ENCODE measurements at regions not wholly inside any gene's neighbourhood (a gene's known extent, or its start where the extent isn't known, plus 50 kb on each side); places are given as distances from the start of the nearest gene placed in this dataset.
A peak's percentile ranks its signal among the peaks of the same experiment; 100 is the strongest.

DNA sequence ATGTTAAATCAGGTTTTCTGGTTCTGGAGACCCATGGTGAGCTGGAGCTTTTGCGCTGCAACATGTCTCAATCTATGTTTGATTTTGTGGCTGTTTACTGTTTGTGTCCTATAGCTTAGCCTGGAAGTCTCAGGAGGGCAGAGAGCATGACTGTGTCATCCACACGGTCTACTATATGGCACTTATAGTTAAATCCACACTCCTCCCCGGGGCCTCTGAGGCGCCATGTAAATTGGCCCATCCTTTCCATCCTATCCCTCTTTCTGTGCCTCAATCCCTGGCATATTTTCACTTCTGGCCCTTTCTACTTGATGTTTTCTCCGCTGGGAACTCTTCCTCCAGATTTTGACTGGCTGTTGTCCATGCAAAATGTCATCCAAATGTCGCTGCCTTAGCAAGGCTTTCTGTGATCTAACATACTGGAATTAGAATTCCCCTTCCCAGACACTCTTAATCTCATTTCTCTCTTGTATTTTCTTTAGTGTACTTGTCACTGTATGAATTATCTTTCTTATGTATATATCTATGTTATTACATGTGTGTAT is 560.8 kb upstream of the RGMA start:
- WGBS, 2 donors, result 83 to 88% methylated on average over 6 of the region's 6 CpGs

DNA sequence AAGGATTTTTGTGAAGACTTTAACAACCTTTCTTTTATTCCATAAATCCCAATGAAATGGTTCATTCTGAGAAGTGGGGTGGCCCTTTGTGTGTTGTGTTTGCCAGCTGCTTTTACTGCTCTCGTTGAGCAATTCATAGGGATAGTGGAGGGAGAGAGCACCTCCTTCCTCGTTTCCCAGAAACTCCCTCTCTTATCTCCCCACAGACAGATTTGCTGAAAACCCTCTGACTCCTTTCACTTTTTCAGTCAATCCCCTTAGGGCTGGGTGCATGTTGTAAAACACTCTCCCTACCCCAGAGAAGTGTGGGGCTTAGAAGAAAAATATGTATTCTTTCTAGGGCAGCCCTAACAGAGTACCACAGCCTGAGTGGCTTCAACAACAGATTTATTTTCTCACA is 557.2 kb upstream of the RGMA start:
- DNase-seq, result no peak
- no peaks in the 10 kb centered on the region for H3K9me3 ChIP-seq
- 26 to 28% methylated on average over 2 of the region's 2 CpGs for WGBS, 2 donors
- H3K27ac ChIP-seq, result peak overlapping the region in 3 of 4 donors; percentile 28 to 67 (median 64)
- intact Hi-C loops (cut with DNase I), result no loop called here
- peaks cover 0 to 49% (median 10%) of the 10 kb centered on the region in 3 donors for H3K4me1 ChIP-seq
- H3K4me3 ChIP-seq, result no peak overlapping the region
- no peaks in the 10 kb centered on the region for H3K27me3 ChIP-seq
- no peaks in the 10 kb centered on the region for H3K36me3 ChIP-seq
- TF ChIP-seq, protein P1, sequence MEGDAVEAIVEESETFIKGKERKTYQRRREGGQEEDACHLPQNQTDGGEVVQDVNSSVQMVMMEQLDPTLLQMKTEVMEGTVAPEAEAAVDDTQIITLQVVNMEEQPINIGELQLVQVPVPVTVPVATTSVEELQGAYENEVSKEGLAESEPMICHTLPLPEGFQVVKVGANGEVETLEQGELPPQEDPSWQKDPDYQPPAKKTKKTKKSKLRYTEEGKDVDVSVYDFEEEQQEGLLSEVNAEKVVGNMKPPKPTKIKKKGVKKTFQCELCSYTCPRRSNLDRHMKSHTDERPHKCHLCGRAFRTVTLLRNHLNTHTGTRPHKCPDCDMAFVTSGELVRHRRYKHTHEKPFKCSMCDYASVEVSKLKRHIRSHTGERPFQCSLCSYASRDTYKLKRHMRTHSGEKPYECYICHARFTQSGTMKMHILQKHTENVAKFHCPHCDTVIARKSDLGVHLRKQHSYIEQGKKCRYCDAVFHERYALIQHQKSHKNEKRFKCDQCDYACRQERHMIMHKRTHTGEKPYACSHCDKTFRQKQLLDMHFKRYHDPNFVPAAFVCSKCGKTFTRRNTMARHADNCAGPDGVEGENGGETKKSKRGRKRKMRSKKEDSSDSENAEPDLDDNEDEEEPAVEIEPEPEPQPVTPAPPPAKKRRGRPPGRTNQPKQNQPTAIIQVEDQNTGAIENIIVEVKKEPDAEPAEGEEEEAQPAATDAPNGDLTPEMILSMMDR (IDR thresholded peaks at IDR 0.05), result no peak
- TF ChIP-seq POLR2A (IDR thresholded peaks at IDR 0.05), result no peak

More for the DNA sequence above, 560.8 kb upstream of the RGMA start:
- Histone ChIP-seq H3K27me3 (no peaks in the 10 kb centered on the region), H3K36me3 (no peaks in the 10 kb centered on the region), H3K9me3 (no peaks in the 10 kb centered on the region), H3K4me3 (no peak overlapping the region), H3K27ac (no peak overlapping the region), H3K4me1 (peaks cover 0 to 31% (median 10%) of the 10 kb centered on the region in 3 donors)
- intact Hi-C loops (cut with DNase I), result no loop called here
- TF ChIP-seq, protein P1 (IDR thresholded peaks at IDR 0.05), result no peak
- no peak for TF ChIP-seq POLR2A (IDR thresholded peaks at IDR 0.05)
- DNase-seq, result no peak

DNA sequence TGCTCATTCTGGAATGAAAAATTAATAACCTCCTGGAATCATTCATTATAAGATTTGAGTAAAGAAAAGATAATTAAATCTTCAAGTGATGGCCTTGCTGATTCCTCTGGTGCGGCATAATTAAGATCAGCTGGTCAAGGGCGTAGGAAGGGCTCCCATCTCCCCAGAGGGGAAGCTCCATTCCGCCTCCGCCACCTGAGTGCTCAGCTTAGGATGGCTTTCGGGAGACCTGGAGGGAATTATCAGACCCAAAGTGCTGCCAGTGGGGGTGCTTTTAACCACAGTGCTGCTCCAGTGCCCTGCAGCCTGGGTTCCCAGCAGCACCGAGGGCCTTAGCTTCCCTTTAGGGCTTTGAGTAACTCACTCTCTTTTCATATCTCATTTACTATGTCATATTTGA is 556.6 kb upstream of the RGMA start:
- TF ChIP-seq, protein P1 (IDR thresholded peaks at IDR 0.05), result no peak
- TF ChIP-seq POLR2A (IDR thresholded peaks at IDR 0.05), result no peak
- no peak for DNase-seq
- intact Hi-C loops (cut with DNase I), result no loop called here
- Histone ChIP-seq H3K4me3 (no peak overlapping the region), H3K9me3 (no peaks in the 10 kb centered on the region), H3K36me3 (no peaks in the 10 kb centered on the region), H3K27ac (peak overlapping the region in 3 of 4 donors; percentile 28 to 67 (median 64)), H3K4me1 (peaks cover 0 to 49% (median 10%) of the 10 kb centered on the region in 3 donors), H3K27me3 (no peaks in the 10 kb centered on the region)
- 36 to 50% methylated on average over 6 of the region's 6 CpGs for WGBS, 2 donors

DNA sequence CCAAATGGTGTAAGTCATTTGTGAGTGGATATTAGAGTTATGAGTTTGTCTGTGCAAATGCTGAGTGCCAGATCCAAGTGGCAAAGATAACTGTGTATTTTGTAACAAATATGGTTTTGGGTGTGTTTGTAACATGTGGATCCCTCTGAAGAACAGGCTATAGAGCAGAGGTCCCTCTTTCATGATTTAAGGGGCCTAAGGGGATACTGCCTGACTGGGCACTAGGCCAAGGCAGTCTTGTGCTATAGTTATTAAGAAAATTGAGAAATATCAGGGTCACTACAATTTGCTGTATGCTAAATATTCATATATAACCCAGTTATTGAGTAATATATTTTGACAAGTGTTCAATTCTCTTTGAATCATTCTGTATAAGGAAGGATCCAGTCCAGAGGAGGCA is 555.6 kb upstream of the RGMA start:
- peaks cover 0 to 49% (median 10%) of the 10 kb centered on the region in 3 donors for H3K4me1 ChIP-seq
- H3K36me3 ChIP-seq, result no peaks in the 10 kb centered on the region
- peak overlapping the region in 2 of 4 donors; percentile 64 to 67 for H3K27ac ChIP-seq
- no peaks in the 10 kb centered on the region for H3K9me3 ChIP-seq
- intact Hi-C loops (cut with DNase I), result no loop called here
- H3K4me3 ChIP-seq, result no peak overlapping the region
- no peaks in the 10 kb centered on the region for H3K27me3 ChIP-seq
- no peak for TF ChIP-seq POLR2A (IDR thresholded peaks at IDR 0.05)
- TF ChIP-seq, protein P1 (IDR thresholded peaks at IDR 0.05), result no peak
- DNase-seq, result no peak

DNA sequence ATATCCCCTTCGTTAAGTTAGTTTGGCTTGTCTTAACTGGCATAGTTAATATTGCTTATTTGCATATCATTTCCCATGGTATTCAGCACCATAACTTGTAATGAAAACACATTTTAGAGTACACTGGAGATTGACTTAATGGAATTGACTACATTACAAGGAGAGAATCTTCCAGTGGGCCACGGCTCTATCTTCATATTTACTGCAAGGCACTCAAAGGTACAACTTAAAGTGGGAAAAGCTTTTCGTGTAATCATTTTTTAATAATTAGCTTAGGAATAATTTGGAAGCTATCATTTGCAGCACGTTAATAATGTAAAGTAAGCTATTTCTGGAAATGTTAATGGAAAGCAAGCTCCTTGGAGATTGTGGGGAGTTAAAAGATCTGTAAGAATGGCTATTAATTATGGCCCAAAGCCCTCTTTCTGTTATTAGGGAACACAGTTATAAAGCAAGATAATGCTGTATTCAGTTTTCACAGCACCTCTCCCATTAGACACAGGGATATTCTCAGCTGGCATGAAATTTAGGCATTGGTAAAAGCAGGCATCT is 551.5 kb upstream of the RGMA start:
- intact Hi-C loops (cut with DNase I), result no loop called here
- Histone ChIP-seq H3K4me1 (peaks cover 0 to 25% (median 1%) of the 10 kb centered on the region in 3 donors), H3K4me3 (no peak overlapping the region), H3K27ac (no peak overlapping the region), H3K27me3 (no peaks in the 10 kb centered on the region), H3K9me3 (no peaks in the 10 kb centered on the region), H3K36me3 (no peaks in the 10 kb centered on the region)
- DNase-seq, result no peak
- TF ChIP-seq, protein P1 (IDR thresholded peaks at IDR 0.05), result no peak
- TF ChIP-seq POLR2A (IDR thresholded peaks at IDR 0.05), result no peak
- WGBS, 2 donors, result 73 to 85% methylated on average over 4 of the region's 4 CpGs
